Breast epithelium (tissue), 4 donors: ENCODE measurements at regions not wholly inside any gene's neighbourhood (a gene's known extent, or its start where the extent isn't known, plus 50 kb on each side); places are given as distances from the start of the nearest gene placed in this dataset.
"Not testable (repeated sequence)": the region's sequence is repeated elsewhere in the genome, so short reads cannot be mapped to it uniquely, and the experiment has no call there.

Source experiments
- DNase-seq, 2 donors: peaks; one replicate each; pipeline ENCODE4 v3.0.0-alpha.2; 2019; ENCODE audit warnings: low spot score in 2 of 2
- H3K27ac ChIP-seq, 2 donors: fragments of 200-600 bp; sonication (generic) in 1 of 2; one replicate each; pipeline ENCODE4 v1.5.1; 2016 to 2019; ENCODE audit warnings: mild to moderate bottlenecking in 1 of 2
- H3K27me3 ChIP-seq, 2 donors: fragments of 200-600 bp; sonication (generic) in 1 of 2; one replicate each; pipeline versions ENCODE4 v1.5.1 to v1.6.0; 2017 to 2019; ENCODE audit warnings: control low read depth in 1 of 2, mild to moderate bottlenecking in 1 of 2
- H3K36me3 ChIP-seq: fragments of 200-600 bp; one replicate; pipeline ENCODE4 v1.5.1; 2019
- H3K4me1 ChIP-seq, 2 donors: fragments of 200-600 bp; sonication (generic); one replicate each; pipeline ENCODE4 v1.5.1; 2016 to 2019; ENCODE audit warnings: control low read depth in 1 of 2
- H3K4me3 ChIP-seq, 3 donors: fragments of 200-600 bp; sonication (generic); 1 replicate in 2 of 3; 2 replicates in 1 of 3; pipeline ENCODE4 v1.5.1; 2016 to 2019; ENCODE audit warnings: mild to moderate bottlenecking in 3 of 3, moderate library complexity in 2 of 3
- H3K9me3 ChIP-seq, 2 donors: fragments of 200-600 bp; sonication (generic) in 1 of 2; one replicate each; pipeline ENCODE4 v1.5.1; 2016 to 2019; ENCODE audit warnings: control low read depth in 1 of 2
- POLR2A ChIP-seq: fragments of 450-650 bp; IDR thresholded peaks from one replicate; pipeline ENCODE4 v1.6.1; 2016; ENCODE audit warnings: antibody characterized with exemption, mild to moderate bottlenecking, moderate library complexity
- POLR2AphosphoS5 ChIP-seq, 3 donors: sonication (generic); formaldehyde crosslinking; IDR thresholded peaks; one replicate each; pipeline ENCODE4 v1.6.1; 2017; ENCODE audit warnings: antibody characterized with exemption in 3 of 3
- intact Hi-C: fragments of 100-400 bp; cut with DNase I; formaldehyde crosslinking; loops from one replicate; pipeline ENCODE4 v1.15.1; 2023; ENCODE audit warnings: low total_unique reads
- TF ChIP-seq, protein P1 (sequence below), 3 donors: fragments of 450-650 bp; IDR thresholded peaks; one replicate each; pipeline ENCODE4 v1.5.1; 2016 to 2017; ENCODE audit warnings: antibody characterized with exemption in 3 of 3, mild to moderate bottlenecking in 3 of 3, moderate library complexity in 3 of 3

DNA sequence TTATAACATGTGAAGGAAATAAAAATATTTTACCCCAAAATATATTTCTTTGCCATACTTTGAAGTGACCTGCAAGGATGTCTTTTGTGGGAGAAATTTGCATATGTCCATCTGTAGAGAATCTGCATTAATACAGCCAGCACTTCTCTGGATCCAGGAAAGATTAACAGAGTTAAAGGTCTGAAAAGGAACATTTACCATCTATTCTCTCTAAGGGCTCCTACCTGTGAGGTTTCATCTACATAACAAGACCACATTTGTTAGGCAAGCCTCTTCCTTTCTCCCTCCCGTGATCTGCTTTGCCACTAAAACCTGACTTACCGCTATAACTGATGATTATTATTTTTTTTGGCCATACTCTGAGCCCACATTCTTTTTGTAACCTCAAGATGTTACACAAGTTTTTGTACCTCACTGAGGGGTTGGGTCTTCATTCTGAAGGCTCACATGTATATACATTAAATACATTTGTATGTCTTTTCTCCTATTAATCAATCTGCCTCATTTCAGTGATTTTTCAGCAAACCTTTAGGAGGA is 129.4 kb downstream of the AKR1D1 start:
- no peak overlapping the region for H3K4me3 ChIP-seq
- no peak for DNase-seq
- no peaks in the 10 kb centered on the region for H3K4me1 ChIP-seq
- intact Hi-C loops: no loop called here
- peaks cover 0 to 11% of the 10 kb centered on the region in 2 donors for H3K9me3 ChIP-seq
- TF ChIP-seq POLR2A (no peak), POLR2AphosphoS5 (IDR thresholded peaks at IDR 0.05) (no peak)
- TF ChIP-seq, protein P1, sequence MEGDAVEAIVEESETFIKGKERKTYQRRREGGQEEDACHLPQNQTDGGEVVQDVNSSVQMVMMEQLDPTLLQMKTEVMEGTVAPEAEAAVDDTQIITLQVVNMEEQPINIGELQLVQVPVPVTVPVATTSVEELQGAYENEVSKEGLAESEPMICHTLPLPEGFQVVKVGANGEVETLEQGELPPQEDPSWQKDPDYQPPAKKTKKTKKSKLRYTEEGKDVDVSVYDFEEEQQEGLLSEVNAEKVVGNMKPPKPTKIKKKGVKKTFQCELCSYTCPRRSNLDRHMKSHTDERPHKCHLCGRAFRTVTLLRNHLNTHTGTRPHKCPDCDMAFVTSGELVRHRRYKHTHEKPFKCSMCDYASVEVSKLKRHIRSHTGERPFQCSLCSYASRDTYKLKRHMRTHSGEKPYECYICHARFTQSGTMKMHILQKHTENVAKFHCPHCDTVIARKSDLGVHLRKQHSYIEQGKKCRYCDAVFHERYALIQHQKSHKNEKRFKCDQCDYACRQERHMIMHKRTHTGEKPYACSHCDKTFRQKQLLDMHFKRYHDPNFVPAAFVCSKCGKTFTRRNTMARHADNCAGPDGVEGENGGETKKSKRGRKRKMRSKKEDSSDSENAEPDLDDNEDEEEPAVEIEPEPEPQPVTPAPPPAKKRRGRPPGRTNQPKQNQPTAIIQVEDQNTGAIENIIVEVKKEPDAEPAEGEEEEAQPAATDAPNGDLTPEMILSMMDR (IDR thresholded peaks at IDR 0.05): no peak
- no peaks in the 10 kb centered on the region for H3K36me3 ChIP-seq
- no peak overlapping the region for H3K27ac ChIP-seq
- no peaks in the 10 kb centered on the region for H3K27me3 ChIP-seq

DNA sequence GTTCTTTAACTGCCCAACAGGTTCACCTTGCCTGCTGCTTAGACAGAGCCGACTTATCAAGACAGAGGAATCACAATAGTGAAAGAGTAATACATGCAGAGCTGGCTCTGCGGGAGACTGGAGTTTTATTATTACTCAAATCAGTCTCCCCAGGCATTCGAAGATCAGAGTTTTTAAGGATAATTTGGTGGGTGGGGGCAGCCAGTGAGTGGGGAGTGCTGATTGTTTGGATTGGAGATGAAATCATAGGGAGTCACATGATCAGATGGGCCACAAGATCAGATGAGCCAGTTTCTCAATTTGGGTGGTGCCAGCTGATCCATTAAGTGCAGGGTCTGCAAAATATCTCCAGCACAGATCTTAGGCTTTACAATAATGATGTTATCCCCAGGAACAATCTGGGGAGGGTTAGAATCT is 131.3 kb downstream of the AKR1D1 start:
- Histone ChIP-seq H3K27ac (no peak overlapping the region), H3K27me3 (no peaks in the 10 kb centered on the region), H3K9me3 (peaks cover 0 to 11% of the 10 kb centered on the region in 2 donors), H3K36me3 (no peaks in the 10 kb centered on the region), H3K4me1 (no peaks in the 10 kb centered on the region), H3K4me3 (no peak overlapping the region)
- intact Hi-C loops: no loop called here
- TF ChIP-seq, protein P1 (IDR thresholded peaks at IDR 0.05): no peak
- TF ChIP-seq POLR2A: no peak
- TF ChIP-seq POLR2AphosphoS5 (IDR thresholded peaks at IDR 0.05): no peak
- no peak for DNase-seq

- Histone ChIP-seq H3K27ac (no peak overlapping the region), H3K9me3 (peaks cover 0 to 11% of the 10 kb centered on the region in 2 donors), H3K27me3 (no peaks in the 10 kb centered on the region), H3K36me3 (no peaks in the 10 kb centered on the region), H3K4me1 (no peaks in the 10 kb centered on the region), H3K4me3 (no peak overlapping the region)
- no peak for DNase-seq
- no peak for TF ChIP-seq POLR2A
- TF ChIP-seq, protein P1 (IDR thresholded peaks at IDR 0.05): no peak
- intact Hi-C loops: no loop called here
These were observed 131.9 kb downstream of the AKR1D1 start for GRCh38 chr7:138208142-138208570.

GRCh38 chr7:138208864-138209263 is 132.6 kb downstream of the AKR1D1 start:
- no peak overlapping the region for H3K27ac ChIP-seq
- DNase-seq: no peak
- H3K36me3 ChIP-seq: no peaks in the 10 kb centered on the region
- no peaks in the 10 kb centered on the region for H3K4me1 ChIP-seq
- TF ChIP-seq POLR2AphosphoS5 (IDR thresholded peaks at IDR 0.05): no peak
- no peak for TF ChIP-seq POLR2A
- no peaks in the 10 kb centered on the region for H3K27me3 ChIP-seq
- no peak overlapping the region for H3K4me3 ChIP-seq
- intact Hi-C loops: no loop called here
- H3K9me3 ChIP-seq: peaks cover 0 to 11% of the 10 kb centered on the region in 2 donors

- Histone ChIP-seq H3K36me3 (no peaks in the 10 kb centered on the region), H3K4me3 (no peak overlapping the region), H3K9me3 (peaks cover 0 to 11% of the 10 kb centered on the region in 2 donors), H3K27ac (no peak overlapping the region), H3K4me1 (no peaks in the 10 kb centered on the region), H3K27me3 (no peaks in the 10 kb centered on the region)
- DNase-seq: no peak
- intact Hi-C loops: no loop called here
- TF ChIP-seq POLR2A (no peak), POLR2AphosphoS5 (IDR thresholded peaks at IDR 0.05) (no peak)
- TF ChIP-seq, protein P1 (IDR thresholded peaks at IDR 0.05): no peak
These were observed 136.1 kb downstream of the AKR1D1 start for GRCh38 chr7:138212314-138212713.

- Histone ChIP-seq H3K27ac (no peak overlapping the region), H3K4me3 (no peak overlapping the region), H3K4me1 (no peaks in the 10 kb centered on the region), H3K27me3 (no peaks in the 10 kb centered on the region), H3K36me3 (no peaks in the 10 kb centered on the region), H3K9me3 (peaks cover under 1 to 3% of the 10 kb centered on the region in 2 donors)
- no peak for DNase-seq
- TF ChIP-seq POLR2AphosphoS5 (IDR thresholded peaks at IDR 0.05) (no peak), POLR2A (no peak)
- TF ChIP-seq, protein P1 (IDR thresholded peaks at IDR 0.05): no peak
- intact Hi-C loops: no loop called here
These were observed 138.7 kb downstream of the AKR1D1 start for GRCh38 chr7:138214926-138215325.

GRCh38 chr7:138220321-138220720 is 144.1 kb downstream of the AKR1D1 start:
- intact Hi-C loops, H3K36me3 ChIP-seq: not testable (repeated sequence)

DNA sequence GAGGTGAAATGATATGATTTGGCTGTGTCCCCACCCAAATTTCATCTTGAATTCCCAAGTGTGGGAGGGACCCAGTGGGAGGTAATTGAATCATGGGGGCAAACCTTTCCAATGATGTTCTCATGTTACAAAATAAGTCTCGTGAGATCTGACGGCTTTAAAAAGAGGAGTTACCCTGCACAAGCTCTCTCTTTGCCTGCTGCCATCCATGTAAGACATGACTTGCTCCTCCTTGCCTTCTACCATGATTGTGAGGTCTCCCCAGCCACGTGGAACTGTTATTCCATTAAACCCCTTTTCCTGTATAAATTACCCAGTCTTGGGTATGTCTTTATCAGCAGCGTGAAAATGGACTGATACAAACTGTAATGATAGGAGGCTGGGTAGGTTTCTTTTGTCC is 145.1 kb downstream of the AKR1D1 start:
- peaks cover 6 to 23% of the 10 kb centered on the region in 2 donors for H3K9me3 ChIP-seq
- H3K36me3 ChIP-seq, H3K4me1 ChIP-seq, H3K27me3 ChIP-seq, H3K27ac ChIP-seq, intact Hi-C loops, DNase-seq, H3K4me3 ChIP-seq: not testable (repeated sequence)

More at GRCh38 chr7:138220321-138220720, 144.1 kb downstream of the AKR1D1 start:
- not testable (repeated sequence) for H3K27ac ChIP-seq, DNase-seq, H3K4me1 ChIP-seq, H3K27me3 ChIP-seq, H3K4me3 ChIP-seq
- H3K9me3 ChIP-seq: peaks cover 6 to 23% of the 10 kb centered on the region in 2 donors
